IMR-90 (cell line): ENCODE measurements at regions not wholly inside any gene's neighbourhood (a gene's known extent, or its start where the extent isn't known, plus 50 kb on each side); places are given as distances from the start of the nearest gene placed in this dataset.

Experiments used
- CEBPB ChIP-seq: IDR thresholded peaks from 2 replicates; pipeline ENCODE4 v1.6.1; 2012; ENCODE audit warnings: low read depth, low read length, improper control_type of control experiment
- CTCF ChIP-seq: conservative IDR thresholded peaks from 2 replicates; pipeline ENCODE4 v1.5.1; 2012; ENCODE audit warnings: mild to moderate bottlenecking, low read depth, low read length, improper control_type of control experiment
- POLR2A ChIP-seq: IDR thresholded peaks from 2 replicates; pipeline ENCODE4 v1.6.1; 2012; ENCODE audit warnings: mild to moderate bottlenecking, low read depth, low read length
- SMC3 ChIP-seq: fragments of 150-350 bp; IDR thresholded peaks from 2 replicates; pipeline ENCODE4 v1.6.1; 2016; ENCODE audit warnings: low read depth, mild to moderate bottlenecking, antibody characterized with exemption, low read length, moderate library complexity

GRCh38 chr13:59301174-59301567, 862.6 kb downstream of the DIAPH3 start:
- TF ChIP-seq CTCF (no peak), CEBPB (no peak), POLR2A (no peak), SMC3 (no peak)
